IPS-18c (cell line): ENCODE measurements at regions not wholly inside any gene's neighbourhood (a gene's known extent, or its start where the extent isn't known, plus 50 kb on each side); places are given as distances from the start of the nearest gene placed in this dataset.
"Not testable (repeated sequence)": the region's sequence is repeated elsewhere in the genome, so short reads cannot be mapped to it uniquely, and the experiment has no call there.

Experiments used
- H3K4me3 ChIP-seq: 2 replicates; pipeline ENCODE4 v1.7.0; 2013; ENCODE audit warnings: low read depth, mild to moderate bottlenecking, low read length, moderate library complexity; ENCODE audit not compliant: insufficient read depth
- H3K9me3 ChIP-seq: one replicate; pipeline ENCODE4 v1.6.1; 2013; ENCODE audit warnings: mild to moderate bottlenecking, low read length, moderate library complexity; ENCODE audit not compliant: control insufficient read depth, insufficient read depth

DNA sequence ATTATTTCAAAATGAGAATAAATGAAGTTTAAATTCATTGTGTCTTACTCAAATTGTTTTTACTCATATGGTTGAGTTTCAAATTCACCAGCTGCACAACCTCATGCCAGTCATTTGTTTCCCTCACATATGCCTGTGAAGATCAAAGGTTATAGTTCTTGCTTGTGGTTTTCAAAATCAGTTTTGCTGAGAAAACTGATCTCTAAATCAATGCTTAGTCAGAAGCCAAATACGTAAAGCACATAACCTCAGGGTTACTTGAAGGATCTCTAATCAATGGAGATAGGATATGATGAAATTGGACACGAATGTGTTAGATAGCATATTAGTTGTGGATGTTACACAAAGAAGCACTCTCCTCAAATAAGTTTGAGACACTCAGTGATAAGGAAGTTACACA, 400.7 kb downstream of the CHL1 start:
- H3K9me3 ChIP-seq, H3K4me3 ChIP-seq: not testable (repeated sequence)

GRCh38 chr3:597746-598145, 401.2 kb downstream of the CHL1 start:
- not testable (repeated sequence) for H3K9me3 ChIP-seq, H3K4me3 ChIP-seq

GRCh38 chr3:607480-607879, 410.9 kb downstream of the CHL1 start:
- H3K4me3 ChIP-seq, result not testable (repeated sequence)

DNA sequence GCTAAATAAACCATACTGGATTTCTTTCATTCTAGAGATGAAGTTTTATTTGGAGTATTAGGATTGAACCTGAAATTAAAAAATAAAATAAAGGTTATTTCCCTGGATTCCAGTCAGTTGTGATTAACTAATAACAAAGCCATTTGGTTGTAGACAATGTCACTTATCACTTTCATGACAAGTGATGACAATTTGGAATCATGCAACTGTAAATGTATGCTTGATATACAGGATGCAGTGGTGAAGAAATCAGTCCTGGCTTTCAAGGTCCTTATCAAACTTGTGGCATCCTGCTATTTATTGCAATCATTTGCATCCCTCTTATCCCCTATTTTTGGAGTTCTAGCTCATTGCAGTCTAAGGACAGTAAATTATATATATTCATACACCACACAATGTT, 425.2 kb downstream of the CHL1 start:
- H3K9me3 ChIP-seq, result no peaks in the 10 kb centered on the region

More at GRCh38 chr3:607480-607879, 410.9 kb downstream of the CHL1 start:
- H3K9me3 ChIP-seq, result not testable (repeated sequence)

GRCh38 chr3:622314-622713, 425.8 kb downstream of the CHL1 start:
- Histone ChIP-seq H3K4me3 (no peak overlapping the region), H3K9me3 (no peaks in the 10 kb centered on the region)

More for the DNA sequence above, 425.2 kb downstream of the CHL1 start:
- H3K4me3 ChIP-seq, result no peak overlapping the region

- Histone ChIP-seq H3K9me3 (no peaks in the 10 kb centered on the region), H3K4me3 (no peak overlapping the region)
Measured at GRCh38 chr3:623914-624545, 427.5 kb downstream of the CHL1 start.

DNA sequence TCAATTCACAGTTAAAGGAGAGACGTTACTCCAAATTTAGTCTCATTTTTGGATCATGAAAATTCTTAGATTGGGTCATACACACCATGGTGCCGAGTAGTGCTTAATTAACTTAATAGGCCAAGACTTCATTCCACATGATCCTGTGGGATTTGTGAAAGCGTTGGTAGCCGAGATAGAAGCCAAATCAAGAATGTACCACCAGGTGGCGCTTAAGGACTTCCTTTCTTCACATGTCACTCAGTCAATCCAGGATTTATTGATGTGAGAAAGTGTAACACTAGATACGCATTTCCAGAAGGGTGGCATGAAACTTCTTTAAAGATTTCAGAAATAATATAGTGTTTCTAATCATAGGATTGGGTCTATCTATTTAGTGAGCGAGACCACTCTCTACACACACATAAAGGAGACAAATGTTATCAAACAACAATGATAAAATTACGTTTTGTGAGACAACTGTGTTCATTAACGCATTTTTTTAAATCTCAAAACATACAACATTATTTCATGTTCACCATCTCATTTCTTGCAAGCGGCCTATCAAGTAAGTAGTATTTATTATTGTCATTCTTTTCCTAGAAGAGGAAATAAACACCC, 436.1 kb downstream of the CHL1 start:
- Histone ChIP-seq H3K4me3 (no peak overlapping the region), H3K9me3 (no peaks in the 10 kb centered on the region)

GRCh38 chr3:634511-634910, 437.9 kb downstream of the CHL1 start:
- H3K4me3 ChIP-seq, result no peak overlapping the region
- no peaks in the 10 kb centered on the region for H3K9me3 ChIP-seq

DNA sequence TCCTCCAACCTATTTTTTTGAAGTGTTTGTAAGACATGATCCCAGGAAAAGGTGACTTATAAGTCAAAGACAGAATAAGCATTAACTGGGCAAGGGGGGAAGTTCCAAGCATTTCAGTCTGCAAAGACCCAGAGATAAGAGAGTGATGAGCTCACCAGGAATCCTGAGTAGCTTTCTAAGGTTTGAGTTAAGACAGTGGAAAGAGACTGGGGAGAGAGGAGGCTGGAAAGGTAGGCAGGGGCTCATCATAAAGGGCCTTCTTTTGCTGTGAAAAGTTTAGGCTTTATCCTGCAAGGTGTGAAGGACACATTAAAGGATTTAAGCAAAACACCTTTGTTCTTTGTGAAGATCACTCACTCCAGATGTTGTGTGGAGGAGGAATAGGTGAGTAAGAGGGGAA, 438.8 kb downstream of the CHL1 start:
- Histone ChIP-seq H3K9me3 (no peaks in the 10 kb centered on the region), H3K4me3 (no peak overlapping the region)

DNA sequence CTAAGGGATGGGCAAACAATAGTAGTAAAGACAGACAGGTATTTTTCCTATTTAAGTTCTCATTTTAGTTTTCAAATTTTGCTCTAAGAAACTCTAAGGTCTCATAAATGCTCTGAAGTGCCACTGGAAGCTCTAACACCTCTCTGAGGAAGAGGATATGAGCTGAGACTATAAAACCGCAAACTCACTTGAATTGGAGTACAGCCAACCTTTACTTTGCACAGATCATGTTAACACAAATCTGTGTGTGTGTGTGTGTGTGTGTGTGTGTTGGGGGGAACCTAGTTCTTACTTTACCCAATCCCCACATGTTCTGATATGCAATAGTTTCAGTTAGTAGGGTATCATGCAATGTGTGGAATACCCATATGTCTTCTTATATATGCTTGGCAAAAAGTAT, 446.8 kb downstream of the CHL1 start:
- Histone ChIP-seq H3K9me3 (no peaks in the 10 kb centered on the region), H3K4me3 (no peak overlapping the region)

DNA sequence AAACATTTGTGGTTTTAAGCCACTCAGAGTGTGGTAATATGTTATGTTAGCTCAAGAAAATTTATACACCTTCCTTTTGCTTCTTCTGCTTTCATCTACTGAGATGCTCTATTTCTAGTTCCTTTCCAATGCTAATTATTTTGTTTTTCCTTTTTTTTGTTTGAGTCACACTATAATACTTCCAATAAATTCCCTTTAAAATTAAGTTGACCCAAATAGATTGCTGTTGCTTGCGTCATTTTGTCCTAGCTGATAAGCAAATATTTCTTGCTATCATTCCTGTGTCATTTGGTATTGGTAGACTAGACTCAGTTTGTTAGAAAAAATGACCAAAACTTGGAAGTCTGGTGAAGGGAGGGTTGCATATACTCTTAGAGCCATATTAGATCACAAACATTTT, 437.0 kb upstream of the CNTN6 start:
- Histone ChIP-seq H3K9me3 (no peaks in the 10 kb centered on the region), H3K4me3 (no peak overlapping the region)

GRCh38 chr3:661356-661755, 431.5 kb upstream of the CNTN6 start:
- Histone ChIP-seq H3K4me3 (no peak overlapping the region), H3K9me3 (no peaks in the 10 kb centered on the region)

DNA sequence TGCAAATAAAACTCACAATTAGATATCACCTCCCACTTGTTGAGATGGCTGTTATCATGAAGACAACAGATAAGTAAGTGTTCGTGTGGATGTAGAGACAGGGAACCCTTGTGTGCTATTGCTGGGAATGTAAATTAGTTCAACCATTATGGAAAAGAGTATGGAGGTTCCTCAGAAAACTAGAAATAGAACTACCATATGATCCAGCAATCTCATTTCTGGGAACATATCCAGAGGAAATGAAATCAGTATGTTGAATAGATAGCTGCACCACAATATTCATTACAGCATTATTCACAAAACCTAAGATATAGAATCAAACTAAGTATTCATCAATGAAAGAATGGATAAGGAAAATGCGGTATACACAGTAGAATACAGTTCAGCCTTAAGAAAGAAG, 418.7 kb upstream of the CNTN6 start:
- Histone ChIP-seq H3K9me3 (no peaks in the 10 kb centered on the region), H3K4me3 (no peak overlapping the region)

DNA sequence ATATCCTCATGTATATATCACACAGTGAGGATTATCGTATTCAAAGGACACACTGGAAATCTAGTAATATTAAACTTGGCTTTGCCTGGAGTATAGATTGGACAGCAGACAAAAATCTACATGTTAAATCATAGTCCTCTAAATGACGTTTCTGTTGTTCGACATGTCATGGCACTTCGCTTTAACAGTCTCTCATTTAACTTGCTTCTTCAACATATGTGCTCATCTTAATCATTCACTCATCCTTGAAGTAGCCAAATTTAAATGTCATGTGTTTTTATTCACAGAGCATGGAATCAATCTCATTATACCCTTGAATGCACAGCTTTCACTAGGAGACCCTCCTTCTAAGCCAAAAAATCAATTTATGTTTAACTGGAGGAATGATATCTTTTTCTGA, 417.0 kb upstream of the CNTN6 start:
- Histone ChIP-seq H3K4me3 (no peak overlapping the region), H3K9me3 (no peaks in the 10 kb centered on the region)

DNA sequence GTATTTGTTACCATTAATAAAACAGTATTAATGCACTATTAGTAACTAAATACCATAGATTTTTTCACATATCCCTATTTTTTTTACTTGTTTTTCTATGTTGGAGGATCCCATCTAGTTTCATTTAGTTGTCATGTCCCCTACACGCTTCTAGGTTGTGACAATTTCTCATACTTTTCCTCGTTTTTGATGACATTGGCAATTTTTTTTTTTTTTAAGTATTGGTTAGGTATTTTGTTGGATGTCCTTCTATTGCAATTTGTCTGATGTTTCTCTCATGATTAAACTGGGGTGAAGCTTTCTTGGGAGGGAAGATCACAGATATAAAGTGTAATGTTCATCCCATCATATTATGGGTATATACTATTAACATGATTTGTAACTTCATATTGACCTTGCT, 409.1 kb upstream of the CNTN6 start:
- Histone ChIP-seq H3K9me3 (no peaks in the 10 kb centered on the region), H3K4me3 (no peak overlapping the region)

DNA sequence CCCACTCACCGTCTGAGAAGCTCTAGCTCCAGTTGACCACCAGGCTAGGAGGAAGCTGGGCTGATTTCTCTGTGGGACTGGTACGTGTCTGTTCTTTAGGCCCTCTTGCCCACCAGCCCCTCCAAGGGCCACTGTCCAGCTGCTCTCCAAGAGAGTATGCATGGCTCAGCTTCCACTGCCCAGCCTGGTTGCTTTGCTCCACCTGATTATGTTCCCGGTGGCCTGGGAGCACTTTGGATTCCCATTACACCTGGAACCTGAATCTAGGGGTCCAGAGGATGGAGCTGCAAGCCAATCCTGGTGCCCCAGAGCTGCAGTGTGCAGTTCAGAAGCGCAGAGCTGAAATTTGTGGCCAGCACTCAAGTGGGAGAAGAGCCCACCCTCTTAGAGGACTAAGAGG, 402.1 kb upstream of the CNTN6 start:
- Histone ChIP-seq H3K4me3 (no peak overlapping the region), H3K9me3 (peaks cover 2% of the 10 kb centered on the region)

- H3K9me3 ChIP-seq, result no peaks in the 10 kb centered on the region
- no peak overlapping the region for H3K4me3 ChIP-seq
Measured at GRCh38 chr3:700514-700913, 392.3 kb upstream of the CNTN6 start.

DNA sequence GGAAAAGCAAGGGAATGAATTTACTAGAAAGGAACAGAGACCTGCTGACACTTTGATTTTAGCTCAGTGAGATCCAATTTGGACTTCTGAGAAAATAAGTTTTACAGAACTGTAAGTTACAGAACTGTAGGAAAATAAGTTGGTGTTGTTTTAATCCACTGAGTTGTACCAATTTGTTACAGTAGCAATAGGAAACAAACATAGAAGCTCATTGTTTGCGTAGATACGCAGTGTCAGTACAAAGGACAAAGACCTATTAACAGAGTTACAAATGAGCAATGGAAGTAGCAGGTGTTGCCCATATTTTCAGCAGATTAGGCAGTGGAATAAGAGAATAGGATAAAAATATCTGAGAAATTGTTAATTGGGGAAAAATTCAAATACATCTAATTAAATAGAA, 385.8 kb upstream of the CNTN6 start:
- H3K4me3 ChIP-seq, result no peak overlapping the region
- no peaks in the 10 kb centered on the region for H3K9me3 ChIP-seq

DNA sequence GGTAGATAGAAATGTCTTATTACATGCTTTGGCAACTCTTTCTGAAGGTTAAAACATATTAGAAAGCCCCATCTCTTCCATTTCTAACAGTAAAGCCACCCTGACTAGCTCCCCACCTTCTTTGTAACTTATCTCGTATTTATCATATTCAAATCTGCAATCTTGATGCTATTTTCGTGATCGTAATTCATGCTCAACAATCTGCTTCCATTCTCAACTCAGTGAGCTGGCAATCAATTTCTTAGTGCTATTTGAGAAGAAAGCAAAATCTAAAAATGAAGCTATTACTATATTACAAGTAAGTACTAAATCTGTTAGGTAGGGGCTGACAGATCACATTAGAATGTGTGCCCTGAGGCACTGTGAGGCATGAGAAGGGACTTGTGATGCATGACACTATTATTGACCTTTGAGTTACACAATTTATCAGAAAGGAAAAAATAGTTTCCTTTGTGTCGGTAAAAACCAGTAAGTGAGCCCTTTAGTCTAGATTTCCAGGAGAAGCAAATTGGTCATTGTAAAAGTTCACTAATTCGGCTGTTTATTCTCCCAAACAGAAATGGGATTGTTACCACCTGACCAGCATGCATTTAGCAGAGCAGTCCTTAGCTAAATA, 379.7 kb upstream of the CNTN6 start:
- H3K4me3 ChIP-seq, result no peak overlapping the region
- no peaks in the 10 kb centered on the region for H3K9me3 ChIP-seq
